ENCODE measurements at regions not wholly inside any gene's neighbourhood (a gene's known extent, or its start where the extent isn't known, plus 50 kb on each side); places are given as distances from the start of the nearest gene placed in this dataset.

GRCh38 chr5:8895062-8895461, 650.8 kb downstream of the SEMA5A start:
- no peak for DNase-seq
- Mint-ChIP-seq H3K27me3 (no peaks in the 10 kb centered on the region), H3K36me3 (ENCODE audit: low read depth) (no peaks in the 10 kb centered on the region), H3K4me1 (no peaks in the 10 kb centered on the region), H3K4me3 (no peak overlapping the region), H3K27ac (no peak overlapping the region), H3K9me3 (peaks cover 12% of the 10 kb centered on the region)
- ChIA-PET POLR2A (no interaction called here), CTCF (interaction anchor here (0.6 kb wide), 1 partner anchor 175 kb away, joined by 3 read pairs; no protein-coding TSS in a partner anchor)

- H3K36me3 Mint-ChIP-seq (ENCODE audit: low read depth), result no peaks in the 10 kb centered on the region
- no peaks in the 10 kb centered on the region for H3K4me1 Mint-ChIP-seq
- CTCF ChIA-PET, result no interaction called here
- no peak overlapping the region for H3K4me3 Mint-ChIP-seq
- DNase-seq, result no peak
- no peaks in the 10 kb centered on the region for H3K27me3 Mint-ChIP-seq
- H3K27ac Mint-ChIP-seq, result no peak overlapping the region
- POLR2A ChIA-PET, result no interaction called here
- H3K9me3 Mint-ChIP-seq, result peaks cover 12% of the 10 kb centered on the region
These were observed 650.3 kb downstream of the SEMA5A start for GRCh38 chr5:8895599-8895998.

- CTCF ChIA-PET, result interaction anchor here (1.3 kb wide), 1 partner anchor 11 kb away, joined by 4 read pairs; no protein-coding TSS in a partner anchor
- H3K4me1 Mint-ChIP-seq, result no peaks in the 10 kb centered on the region
These were observed 648.6 kb downstream of the SEMA5A start for GRCh38 chr5:8897316-8897715.

GRCh38 chr5:8905021-8905420, 640.9 kb downstream of the SEMA5A start:
- H3K27me3 Mint-ChIP-seq, result no peaks in the 10 kb centered on the region
- H3K27ac Mint-ChIP-seq, result no peak overlapping the region
- no peak overlapping the region for H3K4me3 Mint-ChIP-seq
- H3K36me3 Mint-ChIP-seq (ENCODE audit: low read depth), result no peaks in the 10 kb centered on the region
- ChIA-PET CTCF (no interaction called here), POLR2A (no interaction called here)
- DNase-seq, result no peak
- H3K4me1 Mint-ChIP-seq, result no peaks in the 10 kb centered on the region
- H3K9me3 Mint-ChIP-seq, result peaks cover 7% of the 10 kb centered on the region

More at GRCh38 chr5:8897316-8897715, 648.6 kb downstream of the SEMA5A start:
- POLR2A ChIA-PET, result no interaction called here
- H3K27ac Mint-ChIP-seq, result no peak overlapping the region
- no peak overlapping the region for H3K4me3 Mint-ChIP-seq
- no peak for DNase-seq
- peaks cover 12% of the 10 kb centered on the region for H3K9me3 Mint-ChIP-seq
- no peaks in the 10 kb centered on the region for H3K36me3 Mint-ChIP-seq (ENCODE audit: low read depth)
- H3K27me3 Mint-ChIP-seq, result no peaks in the 10 kb centered on the region

- POLR2A ChIA-PET, result no interaction called here
- Mint-ChIP-seq H3K9me3 (peaks cover 7% of the 10 kb centered on the region), H3K27me3 (no peaks in the 10 kb centered on the region), H3K27ac (no peak overlapping the region), H3K4me3 (no peak overlapping the region), H3K36me3 (ENCODE audit: low read depth) (no peaks in the 10 kb centered on the region), H3K4me1 (no peaks in the 10 kb centered on the region)
- CTCF ChIA-PET, result no interaction called here
- no peak for DNase-seq
These were observed 639.4 kb downstream of the SEMA5A start for GRCh38 chr5:8906303-8906967.

- no peaks in the 10 kb centered on the region for H3K27me3 Mint-ChIP-seq
- no peak overlapping the region for H3K4me3 Mint-ChIP-seq
- H3K4me1 Mint-ChIP-seq, result no peaks in the 10 kb centered on the region
- peaks cover 7% of the 10 kb centered on the region for H3K9me3 Mint-ChIP-seq
- POLR2A ChIA-PET, result no interaction called here
- no peak overlapping the region for H3K27ac Mint-ChIP-seq
- H3K36me3 Mint-ChIP-seq (ENCODE audit: low read depth), result no peaks in the 10 kb centered on the region
- CTCF ChIA-PET, result interaction anchor here (0.6 to 0.8 kb wide), 4 partner anchors 8 to 116 kb away, joined by 3 to 4 read pairs (median 4); no protein-coding TSS in a partner anchor
- no peak for DNase-seq
These were observed 638.6 kb downstream of the SEMA5A start for GRCh38 chr5:8907168-8907868.

- CTCF ChIA-PET, result interaction anchor here (0.6 to 0.8 kb wide), 4 partner anchors 9 to 115 kb away, joined by 3 to 4 read pairs (median 4); no protein-coding TSS in a partner anchor
- peak; percentile 19 for DNase-seq
- POLR2A ChIA-PET, result no interaction called here
- H3K36me3 Mint-ChIP-seq (ENCODE audit: low read depth), result no peaks in the 10 kb centered on the region
- no peak overlapping the region for H3K4me3 Mint-ChIP-seq
- no peaks in the 10 kb centered on the region for H3K4me1 Mint-ChIP-seq
- H3K27me3 Mint-ChIP-seq, result no peaks in the 10 kb centered on the region
- H3K27ac Mint-ChIP-seq, result no peak overlapping the region
- H3K9me3 Mint-ChIP-seq, result peaks cover 5% of the 10 kb centered on the region
These were observed 637.7 kb downstream of the SEMA5A start for GRCh38 chr5:8908055-8908683.

GRCh38 chr5:8912106-8912505, 633.8 kb downstream of the SEMA5A start:
- no peaks in the 10 kb centered on the region for H3K4me1 Mint-ChIP-seq
- no peak for DNase-seq
- no peaks in the 10 kb centered on the region for H3K36me3 Mint-ChIP-seq (ENCODE audit: low read depth)
- ChIA-PET POLR2A (no interaction called here), CTCF (no interaction called here)
- H3K4me3 Mint-ChIP-seq, result no peak overlapping the region
- no peaks in the 10 kb centered on the region for H3K27me3 Mint-ChIP-seq
- H3K9me3 Mint-ChIP-seq, result no peaks in the 10 kb centered on the region
- H3K27ac Mint-ChIP-seq, result no peak overlapping the region

- Mint-ChIP-seq H3K36me3 (ENCODE audit: low read depth) (no peaks in the 10 kb centered on the region), H3K4me3 (no peak overlapping the region), H3K4me1 (no peaks in the 10 kb centered on the region), H3K27me3 (no peaks in the 10 kb centered on the region), H3K9me3 (no peaks in the 10 kb centered on the region), H3K27ac (no peak overlapping the region)
- ChIA-PET POLR2A (no interaction called here), CTCF (no interaction called here)
- no peak for DNase-seq
These were observed 632.4 kb downstream of the SEMA5A start for GRCh38 chr5:8913522-8913921.

- Mint-ChIP-seq H3K4me3 (no peak overlapping the region), H3K27ac (no peak overlapping the region), H3K4me1 (no peaks in the 10 kb centered on the region), H3K36me3 (ENCODE audit: low read depth) (no peaks in the 10 kb centered on the region), H3K9me3 (no peaks in the 10 kb centered on the region), H3K27me3 (no peaks in the 10 kb centered on the region)
- DNase-seq, result no peak
- ChIA-PET CTCF (no interaction called here), POLR2A (no interaction called here)
These were observed 626.8 kb downstream of the SEMA5A start for GRCh38 chr5:8919096-8919495.

GRCh38 chr5:8923526-8923925, 622.3 kb downstream of the SEMA5A start:
- ChIA-PET POLR2A (no interaction called here), CTCF (no interaction called here)
- H3K4me1 Mint-ChIP-seq, result no peaks in the 10 kb centered on the region
- peaks cover 6% of the 10 kb centered on the region for H3K9me3 Mint-ChIP-seq
- no peaks in the 10 kb centered on the region for H3K27me3 Mint-ChIP-seq
- H3K36me3 Mint-ChIP-seq (ENCODE audit: low read depth), result no peaks in the 10 kb centered on the region
- H3K4me3 Mint-ChIP-seq, result no peak overlapping the region
- no peak for DNase-seq
- no peak overlapping the region for H3K27ac Mint-ChIP-seq

- no peaks in the 10 kb centered on the region for H3K36me3 Mint-ChIP-seq (ENCODE audit: low read depth)
- H3K4me1 Mint-ChIP-seq, result no peaks in the 10 kb centered on the region
- ChIA-PET POLR2A (no interaction called here), CTCF (no interaction called here)
- DNase-seq, result no peak
- H3K27ac Mint-ChIP-seq, result no peak overlapping the region
- H3K27me3 Mint-ChIP-seq, result no peaks in the 10 kb centered on the region
- H3K9me3 Mint-ChIP-seq, result peaks cover 6% of the 10 kb centered on the region
- no peak overlapping the region for H3K4me3 Mint-ChIP-seq
These were observed 621.7 kb downstream of the SEMA5A start for GRCh38 chr5:8924054-8924793.

- H3K4me1 Mint-ChIP-seq, result no peaks in the 10 kb centered on the region
- ChIA-PET CTCF (no interaction called here), POLR2A (no interaction called here)
- H3K9me3 Mint-ChIP-seq, result peaks cover 13% of the 10 kb centered on the region
- H3K36me3 Mint-ChIP-seq (ENCODE audit: low read depth), result no peaks in the 10 kb centered on the region
- H3K27ac Mint-ChIP-seq, result no peak overlapping the region
- H3K27me3 Mint-ChIP-seq, result no peaks in the 10 kb centered on the region
- no peak overlapping the region for H3K4me3 Mint-ChIP-seq
- DNase-seq, result no peak
These were observed 615.9 kb downstream of the SEMA5A start for GRCh38 chr5:8930021-8930420.

Data from activated CD4-positive, alpha-beta memory T cell treated with anti-CD3 and anti-CD28 coated beads, Interleukin-2, amount 10 ng/mL, durations not matched to agents 7 days and 5 days (primary cell).